ENCODE measurements at regions not wholly inside any gene's neighbourhood (a gene's known extent, or its start where the extent isn't known, plus 50 kb on each side); places are given as distances from the start of the nearest gene placed in this dataset.
"Not testable (repeated sequence)": the region's sequence is repeated elsewhere in the genome, so short reads cannot be mapped to it uniquely, and the experiment has no call there.

GRCh38 chr7:32747443-32748148 is 144.0 kb downstream of the KBTBD2 start:
- DNase-seq; H3K27ac Mint-ChIP-seq; H3K4me1 Mint-ChIP-seq; H3K36me3 Mint-ChIP-seq (ENCODE audit: low read depth); ATAC-seq; H3K4me3 Mint-ChIP-seq; H3K9me3 Mint-ChIP-seq: not testable (repeated sequence)
- H3K27me3 Mint-ChIP-seq, result peaks cover 29% of the 10 kb centered on the region

GRCh38 chr7:32741853-32742476 is 149.6 kb downstream of the KBTBD2 start:
- H3K36me3 Mint-ChIP-seq (ENCODE audit: low read depth); H3K4me1 Mint-ChIP-seq; H3K27ac Mint-ChIP-seq; H3K4me3 Mint-ChIP-seq; DNase-seq; H3K9me3 Mint-ChIP-seq; ATAC-seq: not testable (repeated sequence)
- H3K27me3 Mint-ChIP-seq, result peaks cover 18% of the 10 kb centered on the region

GRCh38 chr7:32739749-32740148 is 151.8 kb downstream of the KBTBD2 start:
- H3K27me3 Mint-ChIP-seq, result peaks cover 13% of the 10 kb centered on the region

GRCh38 chr7:32738390-32738789 is 153.2 kb downstream of the KBTBD2 start:
- not testable (repeated sequence) for H3K27ac Mint-ChIP-seq; H3K36me3 Mint-ChIP-seq (ENCODE audit: low read depth); ATAC-seq; H3K4me3 Mint-ChIP-seq; H3K4me1 Mint-ChIP-seq; H3K27me3 Mint-ChIP-seq; H3K9me3 Mint-ChIP-seq; DNase-seq

More at GRCh38 chr7:32739749-32740148, 151.8 kb downstream of the KBTBD2 start:
- H3K36me3 Mint-ChIP-seq (ENCODE audit: low read depth); H3K4me3 Mint-ChIP-seq; DNase-seq; H3K4me1 Mint-ChIP-seq; ATAC-seq; H3K9me3 Mint-ChIP-seq; H3K27ac Mint-ChIP-seq: not testable (repeated sequence)

- not testable (repeated sequence) for H3K36me3 Mint-ChIP-seq (ENCODE audit: low read depth); DNase-seq; H3K4me3 Mint-ChIP-seq; H3K9me3 Mint-ChIP-seq; ATAC-seq; H3K4me1 Mint-ChIP-seq; H3K27ac Mint-ChIP-seq; H3K27me3 Mint-ChIP-seq
Observed at GRCh38 chr7:32732767-32733166, 158.8 kb downstream of the KBTBD2 start.

GRCh38 chr7:32729335-32729675 is 162.3 kb downstream of the KBTBD2 start:
- not testable (repeated sequence) for H3K36me3 Mint-ChIP-seq (ENCODE audit: low read depth); DNase-seq; ATAC-seq; H3K9me3 Mint-ChIP-seq; H3K27ac Mint-ChIP-seq; H3K4me1 Mint-ChIP-seq
- Mint-ChIP-seq H3K27me3 (peaks cover 15% of the 10 kb centered on the region), H3K4me3 (peak overlapping the region; percentile 29)

GRCh38 chr7:32728412-32729334 is 162.9 kb downstream of the KBTBD2 start:
- H3K27ac Mint-ChIP-seq, result not testable (repeated sequence)
- DNase-seq (peak; percentile 41), ATAC-seq (peak; percentile 83)

GRCh38 chr7:32727483-32728411 is 163.8 kb downstream of the KBTBD2 start:
- H3K9me3 Mint-ChIP-seq; H3K27ac Mint-ChIP-seq; H3K4me1 Mint-ChIP-seq; H3K36me3 Mint-ChIP-seq (ENCODE audit: low read depth): not testable (repeated sequence)
- peak; percentile 41 for DNase-seq
- peak; percentile 56 for ATAC-seq
- peak overlapping the region; percentile 70 for H3K4me3 Mint-ChIP-seq
- H3K27me3 Mint-ChIP-seq, result peaks cover 13% of the 10 kb centered on the region

More at GRCh38 chr7:32728412-32729334, 162.9 kb downstream of the KBTBD2 start:
- peaks cover 13% of the 10 kb centered on the region for H3K27me3 Mint-ChIP-seq
- not testable (repeated sequence) for H3K4me1 Mint-ChIP-seq; H3K36me3 Mint-ChIP-seq (ENCODE audit: low read depth); H3K9me3 Mint-ChIP-seq
- peak overlapping the region; percentile 70 for H3K4me3 Mint-ChIP-seq

- peaks cover 11% of the 10 kb centered on the region for H3K27me3 Mint-ChIP-seq
- DNase-seq; H3K36me3 Mint-ChIP-seq (ENCODE audit: low read depth); ATAC-seq; H3K4me3 Mint-ChIP-seq; H3K27ac Mint-ChIP-seq; H3K4me1 Mint-ChIP-seq; H3K9me3 Mint-ChIP-seq: not testable (repeated sequence)
Observed at GRCh38 chr7:32722837-32723236, 168.7 kb downstream of the KBTBD2 start.

GRCh38 chr7:32694182-32694581 is 197.4 kb downstream of the KBTBD2 start:
- Mint-ChIP-seq H3K27ac (no peak overlapping the region), H3K4me1 (peaks cover 9% of the 10 kb centered on the region), H3K36me3 (ENCODE audit: low read depth) (no peaks in the 10 kb centered on the region), H3K9me3 (no peaks in the 10 kb centered on the region), H3K4me3 (no peak overlapping the region), H3K27me3 (peaks cover 7% of the 10 kb centered on the region)
- DNase-seq (no peak), ATAC-seq (no peak)

- H3K27ac Mint-ChIP-seq; H3K4me3 Mint-ChIP-seq; H3K9me3 Mint-ChIP-seq; DNase-seq; H3K36me3 Mint-ChIP-seq (ENCODE audit: low read depth); H3K27me3 Mint-ChIP-seq: not testable (repeated sequence)
- H3K4me1 Mint-ChIP-seq, result peaks cover 12% of the 10 kb centered on the region
- ATAC-seq, result peak; percentile 54
Observed at GRCh38 chr7:32691965-32692815, 196.9 kb downstream of the AVL9 start.

- H3K4me3 Mint-ChIP-seq, H3K27me3 Mint-ChIP-seq: not testable (repeated sequence)
- peaks cover 12% of the 10 kb centered on the region for H3K4me1 Mint-ChIP-seq
Observed at GRCh38 chr7:32688092-32688491, 192.8 kb downstream of the AVL9 start.

GRCh38 chr7:32681174-32681518 is 185.9 kb downstream of the AVL9 start:
- no peak overlapping the region for H3K4me3 Mint-ChIP-seq
- DNase-seq (no peak), ATAC-seq (no peak)
- no peaks in the 10 kb centered on the region for H3K36me3 Mint-ChIP-seq (ENCODE audit: low read depth)
- H3K27ac Mint-ChIP-seq, result no peak overlapping the region
- peaks cover 3% of the 10 kb centered on the region for H3K27me3 Mint-ChIP-seq
- no peaks in the 10 kb centered on the region for H3K9me3 Mint-ChIP-seq
- peaks cover 14% of the 10 kb centered on the region for H3K4me1 Mint-ChIP-seq

More at GRCh38 chr7:32688092-32688491, 192.8 kb downstream of the AVL9 start:
- H3K36me3 Mint-ChIP-seq (ENCODE audit: low read depth); DNase-seq; H3K9me3 Mint-ChIP-seq; H3K27ac Mint-ChIP-seq; ATAC-seq: not testable (repeated sequence)

Measured in activated naive CD8-positive, alpha-beta T cell treated with anti-CD3 and anti-CD28 coated beads, Interleukin-2, amount 50 U/mL, for 24 hours (primary cell).